Endothelial cell of hepatic sinusoid (primary cell): ENCODE measurements at regions not wholly inside any gene's neighbourhood (a gene's known extent, or its start where the extent isn't known, plus 50 kb on each side); places are given as distances from the start of the nearest gene placed in this dataset.

Experiments
- in situ Hi-C: cut with HindIII; loops from 2 replicates; pipeline ENCODE4 v1.10.0; 2017; ENCODE audit warnings: low sequenced_read_pairs

DNA sequence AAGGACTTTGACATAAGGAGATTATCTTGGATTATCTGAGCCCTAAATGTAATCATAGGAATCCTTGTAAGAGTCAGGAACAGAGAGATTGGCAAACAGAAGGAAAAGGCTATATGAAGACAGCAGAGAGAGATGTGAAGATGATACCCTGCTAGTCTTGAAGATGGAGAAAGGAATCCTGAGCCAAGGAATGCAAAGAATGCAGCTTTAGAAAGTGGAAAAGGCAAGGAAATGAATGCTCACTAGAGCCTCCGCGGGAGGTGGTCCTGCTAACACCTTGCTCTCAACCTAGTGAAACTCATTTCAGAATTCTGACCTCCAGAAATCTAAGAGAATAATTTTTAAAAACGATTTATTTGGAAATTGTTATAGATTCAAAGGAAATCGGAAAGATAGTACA lies 117.1 kb downstream of the TBXT start:
- in situ Hi-C loops, result no loop called here

- in situ Hi-C loops, result no loop called here
Measured at GRCh38 chr6:166046982-166047381, 120.7 kb downstream of the TBXT start.

- in situ Hi-C loops, result no loop called here
Measured at GRCh38 chr6:166046226-166046625, 121.4 kb downstream of the TBXT start.

GRCh38 chr6:166045860-166046200 lies 121.8 kb downstream of the TBXT start:
- in situ Hi-C loops, result no loop called here

DNA sequence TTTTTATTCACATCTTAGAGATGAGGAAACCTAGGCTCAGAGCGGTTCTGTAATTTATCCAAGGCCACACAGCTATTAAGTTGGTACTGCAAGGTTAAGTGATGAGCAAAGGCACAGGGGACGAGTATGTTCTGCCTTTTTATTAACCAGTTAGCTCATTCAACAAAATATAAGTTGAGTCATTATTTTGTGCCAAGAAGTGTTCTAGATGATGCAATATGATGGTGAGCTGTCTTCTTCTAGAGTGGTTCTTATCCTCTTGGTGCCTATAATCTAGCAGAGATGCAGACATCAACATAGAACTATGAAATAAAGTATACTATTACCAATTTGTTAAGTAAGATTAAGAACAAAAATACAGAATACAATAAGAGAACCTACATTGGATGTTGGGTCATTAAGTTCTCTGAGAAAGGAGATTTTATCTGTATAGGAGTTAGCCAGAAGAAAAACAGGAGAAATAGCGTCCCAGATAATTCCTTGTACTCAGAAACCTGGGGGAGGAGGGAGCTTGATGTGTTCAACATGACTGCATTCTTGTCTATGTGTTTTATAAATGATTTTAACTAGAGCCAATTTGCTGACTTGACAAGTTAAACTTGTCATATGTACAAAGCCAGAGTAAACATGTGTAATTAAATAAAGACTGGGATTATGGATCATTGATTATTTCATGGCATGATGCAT lies 122.3 kb downstream of the TBXT start:
- in situ Hi-C loops, result no loop called here

GRCh38 chr6:166041277-166041676 lies 126.4 kb downstream of the TBXT start:
- in situ Hi-C loops, result no loop called here

DNA sequence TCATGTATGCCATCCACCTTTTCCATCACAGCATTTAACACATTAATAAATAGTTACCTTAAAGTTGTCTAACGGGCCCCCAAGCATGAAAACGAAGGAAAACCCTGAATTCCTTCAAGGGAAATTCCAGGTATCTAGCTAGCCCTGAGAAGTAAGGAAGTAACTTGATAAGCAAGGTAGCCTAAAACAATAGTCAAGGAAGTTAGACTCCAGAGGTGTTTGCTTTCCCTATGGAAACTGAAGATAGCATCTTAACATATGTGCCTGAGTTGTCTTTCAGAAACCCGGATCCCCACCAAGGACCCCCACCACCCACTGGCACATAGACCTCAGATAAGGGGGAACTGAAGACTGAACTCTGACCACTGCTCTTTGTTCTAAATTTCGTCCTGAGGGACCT lies 127.4 kb downstream of the TBXT start:
- in situ Hi-C loops, result no loop called here

DNA sequence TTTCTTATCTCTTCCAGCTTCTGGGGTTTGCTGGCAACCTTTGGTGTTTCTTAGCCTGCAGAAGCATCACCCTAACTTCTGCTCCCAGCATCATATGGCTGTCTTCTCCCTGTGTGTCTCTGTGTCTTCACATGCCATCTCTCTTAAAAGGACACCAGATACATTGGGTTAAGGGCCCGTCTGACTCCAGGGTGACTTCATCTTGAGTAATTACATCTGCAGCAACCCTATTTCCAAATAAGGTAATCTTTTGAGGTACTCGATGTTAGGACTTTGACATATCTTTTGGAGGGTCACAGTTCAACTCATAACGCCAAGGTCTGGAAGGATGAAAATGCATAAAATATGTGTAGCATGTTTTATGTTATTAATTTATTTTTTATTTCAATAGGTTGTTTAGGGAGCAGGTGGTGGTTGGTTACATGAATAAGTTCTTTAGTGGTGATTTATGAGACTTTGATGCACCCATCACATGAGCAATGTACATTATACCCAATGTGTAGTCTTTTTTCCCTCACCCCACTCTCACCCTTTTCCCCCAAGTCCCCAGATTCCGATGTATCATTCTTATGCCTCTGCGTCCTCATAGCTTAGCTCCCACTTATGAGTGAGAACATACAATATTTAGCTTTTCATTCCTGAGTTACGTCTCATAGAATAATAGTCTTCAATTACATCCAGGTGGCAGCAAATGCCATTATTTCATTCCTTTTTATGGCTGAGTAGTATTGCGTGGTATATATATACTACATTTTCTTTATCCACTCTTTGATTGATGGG lies 131.1 kb downstream of the TBXT start:
- in situ Hi-C loops, result no loop called here

GRCh38 chr6:166032366-166033200 lies 135.1 kb downstream of the TBXT start:
- in situ Hi-C loops, result no loop called here

GRCh38 chr6:166031275-166031674 lies 136.4 kb downstream of the TBXT start:
- in situ Hi-C loops, result no loop called here

DNA sequence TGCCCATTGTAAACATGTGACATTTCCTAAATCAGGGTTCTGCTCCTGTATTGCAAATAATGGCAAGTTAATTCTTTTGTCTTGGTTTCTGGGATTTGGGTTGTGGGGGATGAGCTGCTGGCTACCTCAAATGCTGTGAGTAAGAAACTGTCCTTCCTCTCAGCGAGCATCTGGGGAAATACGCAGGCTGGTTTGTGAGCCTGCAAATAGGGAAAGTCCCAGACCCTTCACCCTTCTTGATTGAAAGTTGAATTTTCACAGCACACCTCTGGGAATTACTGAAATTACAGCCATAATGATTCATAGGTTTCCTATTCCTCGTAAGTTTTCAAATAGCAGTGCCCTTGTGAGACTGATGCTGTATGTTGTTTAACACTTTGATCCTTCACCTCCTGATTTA lies 138.1 kb downstream of the TBXT start:
- in situ Hi-C loops, result no loop called here

GRCh38 chr6:166027761-166028160 lies 139.9 kb downstream of the TBXT start:
- in situ Hi-C loops, result no loop called here

- in situ Hi-C loops, result no loop called here
Measured at GRCh38 chr6:166026586-166027126, 141.0 kb downstream of the TBXT start.

- in situ Hi-C loops, result no loop called here
Measured at GRCh38 chr6:166025149-166025898, 142.3 kb downstream of the TBXT start.

DNA sequence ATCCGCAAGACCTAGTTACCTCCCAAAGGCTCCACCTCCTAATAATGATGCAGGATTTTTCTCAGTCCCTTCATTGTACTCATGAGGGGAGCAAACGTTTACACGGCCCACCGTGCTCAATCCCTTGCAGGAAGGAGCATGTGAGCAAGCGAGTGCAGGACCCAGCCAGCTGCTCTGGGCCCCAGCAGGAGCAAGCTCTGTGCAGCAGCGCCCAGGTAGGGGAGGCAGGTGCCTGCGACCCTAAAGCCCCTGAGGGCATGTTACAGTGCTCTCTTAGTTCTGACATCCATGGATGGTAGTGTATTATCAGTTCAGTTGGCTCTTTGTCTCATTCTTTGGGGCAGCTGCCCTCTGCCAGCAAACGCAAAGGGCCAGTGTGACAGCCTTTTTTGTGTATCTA lies 143.4 kb downstream of the TBXT start:
- in situ Hi-C loops, result no loop called here

DNA sequence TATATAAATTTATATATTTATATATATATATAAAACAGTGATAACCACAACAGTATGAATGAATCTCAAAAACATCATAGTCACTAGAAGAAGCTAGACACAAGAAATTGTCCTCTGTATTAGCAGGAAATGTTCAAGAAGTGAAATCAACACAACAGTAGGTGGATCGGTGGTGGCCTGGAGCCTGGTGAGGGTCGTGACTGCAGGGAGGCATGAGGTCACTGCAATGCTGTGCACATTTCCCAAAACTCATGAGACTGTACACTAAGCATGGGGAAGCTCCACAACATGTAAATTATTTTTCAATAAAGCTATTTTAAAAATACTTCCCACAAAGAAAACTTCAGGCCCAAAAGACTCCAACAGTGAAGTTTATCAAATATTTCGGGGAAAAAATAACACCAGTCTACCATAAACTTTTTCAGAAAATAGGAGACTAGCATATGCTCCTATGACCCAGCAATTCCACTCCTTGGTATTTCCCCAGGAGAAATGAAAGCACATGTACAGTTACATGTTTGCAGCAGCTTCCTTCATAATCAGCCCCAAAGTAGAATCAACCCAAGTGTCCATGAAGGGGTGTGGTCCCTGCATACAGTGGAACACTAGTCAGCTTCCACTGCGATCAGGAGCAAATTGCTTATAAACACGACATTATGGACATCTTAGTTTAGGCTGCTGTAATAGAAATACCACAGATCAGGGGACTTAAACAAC lies 144.2 kb downstream of the TBXT start:
- in situ Hi-C loops, result no loop called here

- in situ Hi-C loops, result no loop called here
Measured at GRCh38 chr6:166021429-166021828, 146.2 kb downstream of the TBXT start.

GRCh38 chr6:166019214-166019613 lies 148.4 kb downstream of the TBXT start:
- in situ Hi-C loops, result no loop called here

GRCh38 chr6:166017032-166017635 lies 150.5 kb downstream of the TBXT start:
- in situ Hi-C loops, result no loop called here

DNA sequence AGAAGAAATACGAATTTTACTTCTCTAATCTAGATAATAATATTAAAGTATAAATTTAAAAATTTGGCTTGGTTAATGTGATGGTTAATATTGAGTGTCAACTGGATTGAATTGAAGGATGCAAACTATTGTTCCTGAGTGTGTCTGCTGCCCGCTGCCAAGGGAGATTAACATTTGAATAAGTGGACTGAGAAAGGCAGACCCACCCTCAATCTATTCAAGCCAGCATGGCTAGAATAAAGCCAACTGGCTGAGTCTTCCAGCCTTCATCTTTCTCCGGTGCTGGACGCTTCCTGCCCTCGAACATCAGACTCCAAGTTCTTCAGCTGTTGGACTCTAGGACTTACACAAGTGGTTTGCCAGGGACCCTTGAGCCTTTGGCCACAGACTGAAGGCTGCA lies 152.7 kb downstream of the TBXT start:
- in situ Hi-C loops, result no loop called here
